ENCODE measurements at regions not wholly inside any gene's neighbourhood (a gene's known extent, or its start where the extent isn't known, plus 50 kb on each side); places are given as distances from the start of the nearest gene placed in this dataset.

GRCh38 chr6:95802978-95803377, 212.8 kb upstream of the FUT9 start:
- Histone ChIP-seq H3K36me3 (ENCODE audit: control insufficient read depth in 2 of 3, insufficient read depth in 3 of 3, low read length in 3 of 3) (no peaks in the 10 kb centered on the region), H3K27ac (ENCODE audit: low read depth in 2 of 2, low read length in 2 of 2) (no peak overlapping the region), H3K27me3 (ENCODE audit: control insufficient read depth, insufficient read depth, low read length) (no peaks in the 10 kb centered on the region), H3K4me1 (ENCODE audit: control insufficient read depth in 2 of 3, insufficient read depth in 2 of 3, low read depth in 1 of 3, low read length in 3 of 3) (no peaks in the 10 kb centered on the region), H3K9ac (ENCODE audit: low read length in 3 of 3) (no peak overlapping the region), H3K4me3 (ENCODE audit: low read length in 3 of 3) (no peak overlapping the region), H3K9me3 (ENCODE audit: control insufficient read depth in 2 of 3, insufficient read depth in 1 of 3, low read length in 3 of 3) (no peaks in the 10 kb centered on the region)
- TF ChIP-seq CTCF (IDR thresholded peaks at IDR 0.05; ENCODE audit: borderline replicate concordance, extremely low read depth, insufficient read depth) = no peak
- DNase-seq = no peak
- intact Hi-C loops (cut with DNase I) = no loop called here
- no peak for FAIRE-seq

DNA sequence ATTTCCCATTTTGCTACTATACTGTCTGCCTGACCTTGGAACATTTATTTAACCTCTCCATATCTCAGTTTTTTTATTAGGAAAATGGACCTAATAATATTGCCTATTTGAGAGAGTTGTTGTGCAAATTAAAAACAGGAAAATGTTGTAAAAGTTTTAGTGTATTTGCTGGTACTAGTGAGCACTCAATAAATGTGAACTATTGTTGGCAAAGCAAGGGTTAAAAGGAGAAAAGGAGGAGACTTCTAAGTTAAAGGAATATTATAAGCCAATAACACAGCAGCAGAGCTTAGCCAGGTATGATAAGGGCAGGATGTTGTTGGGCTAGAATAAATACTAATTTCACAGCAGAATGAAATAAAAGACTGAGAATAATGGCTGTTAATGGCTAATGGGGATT, 211.9 kb upstream of the FUT9 start:
- no peak for TF ChIP-seq CTCF (IDR thresholded peaks at IDR 0.05; ENCODE audit: borderline replicate concordance, extremely low read depth, insufficient read depth)
- no peaks in the 10 kb centered on the region for H3K27me3 ChIP-seq (ENCODE audit: control insufficient read depth, insufficient read depth, low read length)
- no peak overlapping the region for H3K4me3 ChIP-seq (ENCODE audit: low read length in 3 of 3)
- no peak overlapping the region for H3K9ac ChIP-seq (ENCODE audit: low read length in 3 of 3)
- DNase-seq (no peak), FAIRE-seq (no peak)
- no peaks in the 10 kb centered on the region for H3K36me3 ChIP-seq (ENCODE audit: control insufficient read depth in 2 of 3, insufficient read depth in 3 of 3, low read length in 3 of 3)
- no peaks in the 10 kb centered on the region for H3K9me3 ChIP-seq (ENCODE audit: control insufficient read depth in 2 of 3, insufficient read depth in 1 of 3, low read length in 3 of 3)
- intact Hi-C loops (cut with DNase I) = no loop called here
- no peaks in the 10 kb centered on the region for H3K4me1 ChIP-seq (ENCODE audit: control insufficient read depth in 2 of 3, insufficient read depth in 2 of 3, low read depth in 1 of 3, low read length in 3 of 3)
- no peak overlapping the region for H3K27ac ChIP-seq (ENCODE audit: low read depth in 2 of 2, low read length in 2 of 2)

DNA sequence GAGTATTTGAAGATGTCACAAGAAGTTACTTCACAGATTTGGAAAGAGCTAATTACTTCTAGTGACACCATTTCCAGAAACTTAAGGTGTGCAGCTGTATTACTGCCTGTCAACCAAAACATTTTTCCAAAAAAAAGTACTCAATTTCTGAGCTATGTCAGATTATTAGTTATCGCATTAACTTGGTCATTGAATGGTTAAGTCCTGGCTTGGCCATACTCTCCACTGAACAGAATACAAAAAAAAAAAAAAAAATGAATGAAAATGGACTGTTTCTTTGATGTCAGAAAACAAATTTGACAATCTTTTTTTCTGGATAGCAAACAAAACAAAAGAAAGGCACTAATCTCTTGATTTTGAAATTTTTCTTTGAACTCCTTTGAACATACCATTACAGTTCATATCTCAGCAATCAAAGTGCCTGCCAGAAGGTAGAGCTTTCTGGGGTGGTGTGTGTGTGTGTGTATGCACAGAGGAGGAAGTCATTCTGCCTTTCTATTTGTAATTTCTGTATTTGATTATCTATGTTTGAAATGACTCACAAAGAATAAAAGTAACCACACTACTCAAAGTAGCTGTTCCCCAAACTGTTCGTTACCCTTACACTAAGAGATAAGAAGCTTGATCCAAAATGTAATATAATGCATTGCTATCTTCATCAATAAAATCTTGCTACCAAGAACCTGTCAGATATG, 210.8 kb upstream of the FUT9 start:
- H3K36me3 ChIP-seq (ENCODE audit: control insufficient read depth in 2 of 3, insufficient read depth in 3 of 3, low read length in 3 of 3) = no peaks in the 10 kb centered on the region
- no peak overlapping the region for H3K9ac ChIP-seq (ENCODE audit: low read length in 3 of 3)
- no peaks in the 10 kb centered on the region for H3K9me3 ChIP-seq (ENCODE audit: control insufficient read depth in 2 of 3, insufficient read depth in 1 of 3, low read length in 3 of 3)
- no peak for FAIRE-seq
- intact Hi-C loops (cut with DNase I) = no loop called here
- H3K27me3 ChIP-seq (ENCODE audit: control insufficient read depth, insufficient read depth, low read length) = no peaks in the 10 kb centered on the region
- H3K4me3 ChIP-seq (ENCODE audit: low read length in 3 of 3) = no peak overlapping the region
- no peak for DNase-seq
- no peaks in the 10 kb centered on the region for H3K4me1 ChIP-seq (ENCODE audit: control insufficient read depth in 2 of 3, insufficient read depth in 2 of 3, low read depth in 1 of 3, low read length in 3 of 3)
- TF ChIP-seq CTCF (IDR thresholded peaks at IDR 0.05; ENCODE audit: borderline replicate concordance, extremely low read depth, insufficient read depth) = no peak
- H3K27ac ChIP-seq (ENCODE audit: low read depth in 2 of 2, low read length in 2 of 2) = no peak overlapping the region

DNA sequence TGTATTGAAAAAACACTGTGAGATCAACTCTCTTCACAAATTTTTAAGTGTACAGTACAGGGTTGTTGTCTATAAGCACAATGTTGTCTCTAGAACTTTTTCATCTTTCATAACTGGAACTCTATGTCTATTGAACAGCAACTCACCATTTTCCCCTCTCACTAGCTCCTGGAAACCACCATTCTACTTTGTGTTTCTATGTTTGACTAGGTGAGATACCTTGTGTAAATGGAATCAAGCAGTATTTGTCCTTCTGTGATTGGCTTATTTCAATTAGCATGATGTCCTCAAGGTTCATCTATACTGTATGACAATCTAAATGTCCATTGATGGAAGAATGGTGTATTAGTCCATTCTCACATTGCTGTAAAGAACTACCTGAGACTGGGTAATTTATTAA, 210.1 kb upstream of the FUT9 start:
- no peaks in the 10 kb centered on the region for H3K27me3 ChIP-seq (ENCODE audit: control insufficient read depth, insufficient read depth, low read length)
- FAIRE-seq (no peak), DNase-seq (no peak)
- H3K36me3 ChIP-seq (ENCODE audit: control insufficient read depth in 2 of 3, insufficient read depth in 3 of 3, low read length in 3 of 3) = no peaks in the 10 kb centered on the region
- no peaks in the 10 kb centered on the region for H3K4me1 ChIP-seq (ENCODE audit: control insufficient read depth in 2 of 3, insufficient read depth in 2 of 3, low read depth in 1 of 3, low read length in 3 of 3)
- TF ChIP-seq CTCF (IDR thresholded peaks at IDR 0.05; ENCODE audit: borderline replicate concordance, extremely low read depth, insufficient read depth) = no peak
- no peak overlapping the region for H3K4me3 ChIP-seq (ENCODE audit: low read length in 3 of 3)
- intact Hi-C loops (cut with DNase I) = no loop called here
- H3K27ac ChIP-seq (ENCODE audit: low read depth in 2 of 2, low read length in 2 of 2) = no peak overlapping the region
- H3K9ac ChIP-seq (ENCODE audit: low read length in 3 of 3) = no peak overlapping the region
- H3K9me3 ChIP-seq (ENCODE audit: control insufficient read depth in 2 of 3, insufficient read depth in 1 of 3, low read length in 3 of 3) = no peaks in the 10 kb centered on the region

Measured in kidney (tissue), 13 donors.